GM18519 (cell line): ENCODE measurements at regions not wholly inside any gene's neighbourhood (a gene's known extent, or its start where the extent isn't known, plus 50 kb on each side); places are given as distances from the start of the nearest gene placed in this dataset.

Source experiments
- ATAC-seq: cut with Tn5 transposase; IDR thresholded peaks from one replicate; pipeline ENCODE4 v1.9.1; 2021; ENCODE audit warnings: mild to moderate bottlenecking, moderate library complexity; ENCODE audit not compliant: unreplicated experiment, low FRiP score

- ATAC-seq: no peak
Observed at GRCh38 chr4:135605076-135605475, 1403.5 kb upstream of the PABPC4L start.

- no peak for ATAC-seq
Observed at GRCh38 chr4:135604531-135604930, 1402.9 kb upstream of the PABPC4L start.

- ATAC-seq: no peak
Observed at GRCh38 chr4:135601351-135601750, 1399.8 kb upstream of the PABPC4L start.

- no peak for ATAC-seq
Observed at GRCh38 chr4:135598151-135598550, 1396.6 kb upstream of the PABPC4L start.

- no peak for ATAC-seq
Observed at GRCh38 chr4:135594521-135594920, 1392.9 kb upstream of the PABPC4L start.

- no peak for ATAC-seq
Observed at GRCh38 chr4:135575041-135575440, 1373.5 kb upstream of the PABPC4L start.

- ATAC-seq: no peak
Observed at GRCh38 chr4:135573251-135573650, 1371.7 kb upstream of the PABPC4L start.

GRCh38 chr4:135564090-135564489 lies 1362.5 kb upstream of the PABPC4L start:
- ATAC-seq: no peak

- no peak for ATAC-seq
Observed at GRCh38 chr4:135553213-135553612, 1351.6 kb upstream of the PABPC4L start.

GRCh38 chr4:135552131-135552530 lies 1350.5 kb upstream of the PABPC4L start:
- ATAC-seq: no peak

GRCh38 chr4:135548711-135549110 lies 1347.1 kb upstream of the PABPC4L start:
- no peak for ATAC-seq

- ATAC-seq: no peak
Observed at GRCh38 chr4:135545616-135546317, 1344.2 kb upstream of the PABPC4L start.

- ATAC-seq: no peak
Observed at GRCh38 chr4:135538698-135539097, 1337.1 kb upstream of the PABPC4L start.

GRCh38 chr4:135533053-135533452 lies 1331.5 kb upstream of the PABPC4L start:
- ATAC-seq: no peak

GRCh38 chr4:135532132-135532531 lies 1330.5 kb upstream of the PABPC4L start:
- ATAC-seq: no peak

GRCh38 chr4:135515295-135515694 lies 1313.7 kb upstream of the PABPC4L start:
- no peak for ATAC-seq

- no peak for ATAC-seq
Observed at GRCh38 chr4:135510582-135510981, 1309.0 kb upstream of the PABPC4L start.

- ATAC-seq: no peak
Observed at GRCh38 chr4:135508006-135508714, 1306.6 kb upstream of the PABPC4L start.

GRCh38 chr4:135497563-135498152 lies 1296.1 kb upstream of the PABPC4L start:
- ATAC-seq: no peak

- no peak for ATAC-seq
Observed at GRCh38 chr4:135492439-135492838, 1290.8 kb upstream of the PABPC4L start.

GRCh38 chr4:135485371-135485770 lies 1283.8 kb upstream of the PABPC4L start:
- ATAC-seq: no peak

GRCh38 chr4:135476272-135476671 lies 1274.7 kb upstream of the PABPC4L start:
- no peak for ATAC-seq
